ENCODE measurements at regions not wholly inside any gene's neighbourhood (a gene's known extent, or its start where the extent isn't known, plus 50 kb on each side); places are given as distances from the start of the nearest gene placed in this dataset.

- BruUV-seq (replicated peaks), result no TSS peak
- Histone ChIP-seq H3K18ac (ENCODE audit: low read depth, low read length) (no peak overlapping the region), H3K79me1 (ENCODE audit: low read depth in 1 of 2, low read length in 2 of 2) (no peaks in the 10 kb centered on the region; a peak in 1 of 4 replicates), H3K36me3 (ENCODE audit: control insufficient read depth, insufficient read depth, low read length) (no peaks in the 10 kb centered on the region; the same call in 1 of the 2 replicates), H3K9me3 (ENCODE audit: control insufficient read depth, insufficient read depth, low read length) (no peaks in the 10 kb centered on the region), H3K27ac (ENCODE audit: insufficient read depth, low read length) (no peak overlapping the region), H4K8ac (ENCODE audit: low read depth in 2 of 2, low read length in 2 of 2) (no peak overlapping the region), H2AK9ac (replicated peaks; ENCODE audit: low read depth, low read length, poor library complexity) (no peak overlapping the region), H2BK5ac (ENCODE audit: low read depth, low read length, poor library complexity, severe bottlenecking) (no peak overlapping the region), H3K27me3 (ENCODE audit: control insufficient read depth, insufficient read depth, low read length) (no peaks in the 10 kb centered on the region), H4K91ac (ENCODE audit: insufficient read depth, low read depth, low read length) (no peak overlapping the region), H2BK120ac (ENCODE audit: low read depth, low read length) (no peak overlapping the region), H2AK5ac (ENCODE audit: low read depth, low read length) (no peak overlapping the region), H3K4ac (ENCODE audit: low read depth, low read length) (no peak overlapping the region), H3K4me2 (ENCODE audit: low read depth, low read length) (no peak overlapping the region), H3K9ac (ENCODE audit: low read depth, low read length) (no peak overlapping the region), H2AFZ (replicated peaks; ENCODE audit: low read length, poor library complexity) (no peak overlapping the region), H2BK20ac (ENCODE audit: low read depth, low read length) (no peak overlapping the region), H3K14ac (replicated peaks; ENCODE audit: low read depth, low read length) (no peak overlapping the region), H3K23ac (ENCODE audit: low read depth, low read length) (no peak overlapping the region), H3K4me3 (ENCODE audit: insufficient read depth, low read depth, low read length) (no peak overlapping the region), H2BK15ac (ENCODE audit: low read depth, low read length) (no peak overlapping the region), H4K5ac (ENCODE audit: low read depth, low read length) (no peak overlapping the region), H3K4me1 (ENCODE audit: control insufficient read depth, insufficient read depth, low read length) (no peaks in the 10 kb centered on the region), H3K56ac (ENCODE audit: extremely low read depth, insufficient read depth, low read length) (no peak overlapping the region), H3K9me1 (ENCODE audit: insufficient read depth, low read length) (no peaks in the 10 kb centered on the region), H4K20me1 (ENCODE audit: insufficient read depth, low read length) (no peaks in the 10 kb centered on the region)
- TF ChIP-seq SMC3 (IDR thresholded peaks at IDR 0.05; ENCODE audit: low read depth, low read length), result no peak
- no peak for TF ChIP-seq RAD21 (IDR thresholded peaks at IDR 0.05; ENCODE audit: low read length)
- TF ChIP-seq ELK1 (IDR thresholded peaks at IDR 0.05; ENCODE audit: borderline replicate concordance, low read depth, low read length), result no peak
- TF ChIP-seq FOS (IDR thresholded peaks at IDR 0.05; ENCODE audit: low read depth, low read length), result no peak
- no peak for TF ChIP-seq USF2 (IDR thresholded peaks at IDR 0.05; ENCODE audit: low read depth, low read length)
- no peak for TF ChIP-seq POLR2A (IDR thresholded peaks at IDR 0.05; ENCODE audit: low read depth, low read length)
- TF ChIP-seq NFE2L2 (IDR thresholded peaks at IDR 0.05; ENCODE audit: low read depth, low read length), result no peak
- TF ChIP-seq RCOR1 (IDR thresholded peaks at IDR 0.05; ENCODE audit: insufficient replicate concordance, low read length), result no peak
- TF ChIP-seq MAFK (IDR thresholded peaks at IDR 0.05; ENCODE audit: low read depth, low read length), result no peak
- no peak for TF ChIP-seq RFX5 (IDR thresholded peaks at IDR 0.05; ENCODE audit: low read depth, low read length)
- no peak for TF ChIP-seq CTCF (conservative IDR thresholded peaks at IDR 0.05; ENCODE audit: low read depth, low read length)
- no peak for TF ChIP-seq BHLHE40 (IDR thresholded peaks at IDR 0.05; ENCODE audit: low read depth, low read length)
- CTCF ChIA-PET, result no interaction called here
- in situ Hi-C loops (cut with MboI; ENCODE audit: low sequenced_read_pairs) (no loop called here), intact Hi-C loops (cut with micrococcal nuclease) (no loop called here), dilution Hi-C loops (cut with HindIII; ENCODE audit: low sequenced_read_pairs, unreplicated experiment) (no loop called here)
- POLR2A ChIA-PET (ENCODE audit: unreplicated experiment), result no interaction called here
- DNase-seq (no peak), ATAC-seq (ENCODE audit: low read depth) (no peak)
- no CpG with 5 or more reads among the region's 1 CpG for WGBS, 2 experiments (ENCODE audit: extremely low coverage in 2 of 2, insufficient read length in 1 of 2)
Measured at GRCh38 chr12:24389394-24389793, 439.9 kb upstream of the SOX5 start.

All from IMR-90 (cell line).